HepG2 (cell line): ENCODE measurements at regions not wholly inside any gene's neighbourhood (a gene's known extent, or its start where the extent isn't known, plus 50 kb on each side); places are given as distances from the start of the nearest gene placed in this dataset.

Experiments used
- CTCF ChIP-seq: sonication (generic); formaldehyde crosslinking; IDR thresholded peaks from 2 replicates; pipeline ENCODE4 v1.5.0; 2020; ENCODE audit warnings: mild to moderate bottlenecking, missing genetic modification reagents, moderate library complexity
- SNAPC5 ChIP-seq: sonication (generic); formaldehyde crosslinking; IDR thresholded peaks from 2 replicates; pipeline ENCODE4 v1.8.1; 2023; ENCODE audit warnings: mild to moderate bottlenecking, missing genetic modification reagents, borderline replicate concordance
- TAF1 ChIP-seq: sonication (generic); formaldehyde crosslinking; IDR thresholded peaks from 2 replicates; pipeline ENCODE4 v1.4.0; 2020; ENCODE audit warnings: missing genetic modification reagents
- ZNF619 ChIP-seq: sonication (generic); formaldehyde crosslinking; IDR thresholded peaks from 2 replicates; pipeline ENCODE4 v1.4.0; 2020; ENCODE audit warnings: mild to moderate bottlenecking, missing genetic modification reagents

GRCh38 chr20:24089576-24089975 lies 101.0 kb upstream of the GGTLC1 start:
- TF ChIP-seq ZNF619 (no peak), CTCF (CRISPR knock-in tag) (no peak), TAF1 (CRISPR knock-in tag) (no peak), SNAPC5 (no peak)
